Activated CD8-positive, alpha-beta T cell treated with anti-CD3 and anti-CD28 coated beads for 36 hours (primary cell): ENCODE measurements at regions not wholly inside any gene's neighbourhood (a gene's known extent, or its start where the extent isn't known, plus 50 kb on each side); places are given as distances from the start of the nearest gene placed in this dataset.
"Not testable (repeated sequence)": the region's sequence is repeated elsewhere in the genome, so short reads cannot be mapped to it uniquely, and the experiment has no call there.

ENCODE experiments used
- ATAC-seq: fragments of 200-7000 bp; cut with Tn5 transposase; one replicate; pipeline ENCODE4 v1.10.0; 2021; ENCODE audit warnings: mild to moderate bottlenecking, moderate library complexity
- CTCF ChIA-PET: fragments of 350-600 bp; sonication (Branson Sonifier 250); formaldehyde crosslinking; loops from one replicate; lab custom pipeline; 2021; ENCODE audit warnings: antibody characterized with exemption; lab: Charles Lee
- POLR2A ChIA-PET: fragments of 350-600 bp; sonication (Branson Sonifier 250); formaldehyde crosslinking; loops from one replicate; lab custom pipeline; 2021; ENCODE audit warnings: antibody characterized with exemption; lab: Charles Lee
- DNase-seq: peaks from one replicate; pipeline ENCODE4 v3.0.0-alpha.2; 2020
- H3K27ac Mint-ChIP-seq: one replicate; pipeline ENCODE4 v1.8.0; 2021; ENCODE audit warnings: mild to moderate bottlenecking, mixed read lengths
- H3K27me3 Mint-ChIP-seq: one replicate; pipeline ENCODE4 v1.8.0; 2021; ENCODE audit warnings: mixed read lengths
- H3K36me3 Mint-ChIP-seq: one replicate; pipeline ENCODE4 v1.8.0; 2021; ENCODE audit warnings: low read depth, mixed read lengths
- H3K4me1 Mint-ChIP-seq: one replicate; pipeline ENCODE4 v1.8.0; 2021; ENCODE audit warnings: low read depth, mixed read lengths
- H3K4me3 Mint-ChIP-seq: one replicate; pipeline ENCODE4 v1.8.0; 2021; ENCODE audit warnings: mild to moderate bottlenecking, moderate library complexity, mixed read lengths
- H3K9me3 Mint-ChIP-seq: one replicate; pipeline ENCODE4 v1.8.0; 2021; ENCODE audit warnings: mixed read lengths
- intact Hi-C: fragments of 100-400 bp; cut with micrococcal nuclease; formaldehyde crosslinking; loops from one replicate; pipeline ENCODE4 v1.10.0; 2022
- TF ChIP-seq, protein P1 (sequence below): fragments of 200-600 bp; IDR thresholded peaks from one replicate; pipeline ENCODE4 v1.8.0; 2022; ENCODE audit warnings: antibody characterized with exemption, mild to moderate bottlenecking

DNA sequence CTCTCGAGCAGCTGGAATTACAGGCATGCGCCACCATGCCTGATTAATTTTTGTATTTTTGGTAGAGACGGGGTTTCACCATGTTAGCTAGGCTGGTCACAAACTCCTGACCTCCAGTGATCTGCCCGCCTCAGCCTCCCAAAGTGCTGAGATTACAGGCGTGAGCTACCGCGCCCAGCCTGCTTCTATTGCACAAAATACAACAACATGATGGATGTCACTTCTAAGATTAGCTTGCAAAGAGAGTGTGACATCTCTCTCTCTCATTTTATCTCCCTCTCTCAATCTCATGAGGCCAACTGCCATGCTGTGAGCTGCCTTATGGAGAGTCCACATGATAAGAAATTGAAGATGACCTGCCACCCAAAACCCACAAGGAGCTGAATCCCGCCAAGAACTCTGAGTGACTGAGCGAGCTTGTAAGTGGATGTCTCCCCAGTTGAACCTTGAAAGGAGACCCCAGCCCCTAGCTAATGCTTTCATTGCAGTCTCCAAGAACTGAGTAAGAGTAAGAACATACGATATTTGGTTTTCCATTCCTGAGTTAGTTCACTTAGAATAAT lies 458.5 kb downstream of the RBFOX1 start:
- TF ChIP-seq, protein P1, sequence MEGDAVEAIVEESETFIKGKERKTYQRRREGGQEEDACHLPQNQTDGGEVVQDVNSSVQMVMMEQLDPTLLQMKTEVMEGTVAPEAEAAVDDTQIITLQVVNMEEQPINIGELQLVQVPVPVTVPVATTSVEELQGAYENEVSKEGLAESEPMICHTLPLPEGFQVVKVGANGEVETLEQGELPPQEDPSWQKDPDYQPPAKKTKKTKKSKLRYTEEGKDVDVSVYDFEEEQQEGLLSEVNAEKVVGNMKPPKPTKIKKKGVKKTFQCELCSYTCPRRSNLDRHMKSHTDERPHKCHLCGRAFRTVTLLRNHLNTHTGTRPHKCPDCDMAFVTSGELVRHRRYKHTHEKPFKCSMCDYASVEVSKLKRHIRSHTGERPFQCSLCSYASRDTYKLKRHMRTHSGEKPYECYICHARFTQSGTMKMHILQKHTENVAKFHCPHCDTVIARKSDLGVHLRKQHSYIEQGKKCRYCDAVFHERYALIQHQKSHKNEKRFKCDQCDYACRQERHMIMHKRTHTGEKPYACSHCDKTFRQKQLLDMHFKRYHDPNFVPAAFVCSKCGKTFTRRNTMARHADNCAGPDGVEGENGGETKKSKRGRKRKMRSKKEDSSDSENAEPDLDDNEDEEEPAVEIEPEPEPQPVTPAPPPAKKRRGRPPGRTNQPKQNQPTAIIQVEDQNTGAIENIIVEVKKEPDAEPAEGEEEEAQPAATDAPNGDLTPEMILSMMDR, result no peak
- Mint-ChIP-seq H3K27me3 (no peaks in the 10 kb centered on the region), H3K9me3 (peaks cover 2% of the 10 kb centered on the region), H3K36me3 (no peaks in the 10 kb centered on the region), H3K27ac (no peak overlapping the region), H3K4me3 (no peak overlapping the region), H3K4me1 (no peaks in the 10 kb centered on the region)
- DNase-seq (no peak), ATAC-seq (no peak)
- ChIA-PET POLR2A (no interaction called here), CTCF (interaction anchor here (2.7 kb wide), 1 partner anchor 11 kb away, joined by 7 read pairs; no protein-coding TSS in a partner anchor)
- intact Hi-C loops, result no loop called here

DNA sequence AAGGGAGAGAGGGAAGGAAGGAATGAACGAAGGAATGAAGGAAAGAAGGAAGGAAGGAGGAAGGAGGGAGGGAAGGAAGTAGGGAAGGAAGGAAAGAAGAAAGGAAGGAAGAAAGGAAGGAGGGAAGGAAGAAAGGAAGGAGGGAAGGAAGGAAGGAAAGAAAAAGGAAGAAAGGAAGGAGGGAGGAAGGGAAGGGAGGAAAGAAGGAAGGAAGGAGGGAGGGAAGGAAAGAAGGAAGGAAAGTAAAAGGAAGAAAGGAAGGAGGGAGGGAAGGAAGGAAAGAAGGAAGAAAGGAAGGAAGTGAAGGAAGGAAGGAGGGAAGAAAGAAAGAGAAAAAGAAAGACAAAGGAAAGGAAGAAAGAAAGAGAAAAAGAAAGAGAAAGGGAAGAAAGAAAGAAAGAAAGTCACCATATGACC lies 442.4 kb downstream of the RBFOX1 start:
- ATAC-seq (no peak), DNase-seq (no peak)
- no peak overlapping the region for H3K4me3 Mint-ChIP-seq
- CTCF ChIA-PET, result no interaction called here
- POLR2A ChIA-PET, result no interaction called here
- TF ChIP-seq, protein P1, result no peak
- H3K27me3 Mint-ChIP-seq, result no peaks in the 10 kb centered on the region
- H3K4me1 Mint-ChIP-seq, result no peaks in the 10 kb centered on the region
- intact Hi-C loops, result no loop called here
- H3K36me3 Mint-ChIP-seq, result no peaks in the 10 kb centered on the region
- no peak overlapping the region for H3K27ac Mint-ChIP-seq
- H3K9me3 Mint-ChIP-seq, result peaks cover 26% of the 10 kb centered on the region

DNA sequence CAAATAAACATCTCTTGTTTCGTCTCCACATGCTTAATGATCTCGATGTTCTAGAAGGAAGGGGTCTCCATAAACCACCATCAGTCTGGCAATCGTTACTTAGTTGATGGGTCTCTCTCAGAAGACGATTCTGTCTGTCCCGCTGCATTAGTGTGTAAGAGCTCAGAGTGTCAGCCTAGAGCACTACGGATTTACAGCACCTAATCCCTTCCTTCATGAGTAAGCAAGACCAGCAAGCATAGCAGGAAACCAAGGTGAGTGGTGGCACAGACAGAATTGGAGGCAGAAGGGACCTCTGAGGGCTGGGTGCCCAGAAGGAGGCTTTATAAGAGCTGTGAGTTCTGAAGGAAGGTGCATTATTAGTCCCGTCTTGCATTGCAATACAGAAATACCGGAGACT lies 440.1 kb downstream of the RBFOX1 start:
- no peak for ATAC-seq
- Mint-ChIP-seq H3K4me3 (no peak overlapping the region), H3K9me3 (peaks cover 25% of the 10 kb centered on the region), H3K36me3 (no peaks in the 10 kb centered on the region), H3K4me1 (no peaks in the 10 kb centered on the region), H3K27ac (no peak overlapping the region), H3K27me3 (no peaks in the 10 kb centered on the region)
- DNase-seq, result no peak
- CTCF ChIA-PET, result no interaction called here
- POLR2A ChIA-PET, result no interaction called here
- TF ChIP-seq, protein P1, result no peak
- intact Hi-C loops, result no loop called here

DNA sequence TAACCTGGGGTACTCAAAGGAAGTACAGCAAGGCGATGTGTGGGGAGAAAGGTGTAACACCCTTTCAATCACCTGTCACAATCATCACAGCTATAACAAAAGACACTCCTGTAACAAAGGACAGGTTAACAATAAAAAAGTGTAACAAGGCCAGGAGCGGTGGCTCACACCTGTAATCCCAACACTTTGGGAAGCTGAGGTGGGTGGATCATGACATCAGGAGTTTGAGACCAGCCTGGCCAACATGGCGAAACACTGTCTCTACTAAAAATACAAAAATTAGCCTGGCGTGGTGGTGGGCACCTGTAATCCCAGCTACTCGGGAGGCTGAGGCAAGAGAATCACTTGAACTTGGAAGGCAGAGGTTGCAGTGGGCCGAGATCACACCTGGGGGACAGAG lies 436.4 kb downstream of the RBFOX1 start:
- H3K36me3 Mint-ChIP-seq, CTCF ChIA-PET, H3K4me3 Mint-ChIP-seq, ATAC-seq, H3K4me1 Mint-ChIP-seq, DNase-seq, POLR2A ChIA-PET, intact Hi-C loops, H3K27ac Mint-ChIP-seq, H3K27me3 Mint-ChIP-seq: not testable (repeated sequence)
- H3K9me3 Mint-ChIP-seq, result peaks cover 14% of the 10 kb centered on the region

DNA sequence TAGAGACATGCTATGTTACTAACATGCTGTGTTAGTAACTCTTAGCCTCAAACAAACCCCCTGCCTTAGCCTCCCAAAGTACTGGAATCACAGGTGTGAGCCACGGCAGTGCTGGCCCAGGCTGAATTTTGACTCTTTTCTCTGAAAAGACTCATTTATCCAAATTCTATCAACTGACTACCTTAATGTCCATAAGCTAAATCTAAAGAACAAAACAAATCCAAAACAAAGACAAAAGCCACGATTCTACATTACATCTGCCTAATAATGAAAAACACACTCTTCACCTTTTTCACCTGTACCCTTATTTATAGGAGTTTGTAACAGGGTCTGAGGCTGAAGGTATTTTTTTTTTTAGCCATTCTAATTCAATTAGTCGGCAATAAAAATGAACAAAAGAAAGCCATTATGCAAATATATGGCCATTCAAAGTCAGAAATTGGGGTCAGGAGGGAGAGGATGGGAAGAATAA lies 432.5 kb downstream of the RBFOX1 start:
- H3K27me3 Mint-ChIP-seq, result no peaks in the 10 kb centered on the region
- intact Hi-C loops, result no loop called here
- H3K36me3 Mint-ChIP-seq, result no peaks in the 10 kb centered on the region
- no peak overlapping the region for H3K4me3 Mint-ChIP-seq
- peaks cover 7% of the 10 kb centered on the region for H3K9me3 Mint-ChIP-seq
- CTCF ChIA-PET, result no interaction called here
- no peak for ATAC-seq
- no peak overlapping the region for H3K27ac Mint-ChIP-seq
- TF ChIP-seq, protein P1, result no peak
- POLR2A ChIA-PET, result no interaction called here
- no peak for DNase-seq
- no peaks in the 10 kb centered on the region for H3K4me1 Mint-ChIP-seq
